K562 (cell line): ENCODE measurements at regions not wholly inside any gene's neighbourhood (a gene's known extent, or its start where the extent isn't known, plus 50 kb on each side); places are given as distances from the start of the nearest gene placed in this dataset.

Experiments
- ATF1 ChIP-seq, 2 experiments: fragments of 450-650 bp in 1 of 2; IDR thresholded peaks; 2 replicates each; pipeline ENCODE4 v1.6.1; 2016; ENCODE audit warnings: missing compliant biosample characterization in 1 of 2, missing genetic modification characterization in 1 of 2
- CTCF ChIP-seq, 3 experiments: IDR thresholded peaks in 2 of 3; conservative IDR thresholded peaks in 1 of 3; 2 replicates each; pipeline ENCODE4 v1.5.1; 2011 to 2012; ENCODE audit warnings: low read length in 3 of 3, mild to moderate bottlenecking in 3 of 3, control low read depth in 2 of 3, improper control_type of control experiment in 1 of 3, inconsistent platforms in 1 of 3, low read depth in 1 of 3, mixed read lengths in 1 of 3, moderate library complexity in 1 of 3; ENCODE audit not compliant: insufficient read depth in 2 of 3
- ELF1 ChIP-seq: fragments of 200-800 bp; sonication (Bioruptor generic); IDR thresholded peaks from 2 replicates; pipeline ENCODE4 v1.6.1; 2016; ENCODE audit warnings: missing genetic modification characterization, missing compliant biosample characterization
- ZBTB17 ChIP-seq: fragments of 450-650 bp; formaldehyde crosslinking; IDR thresholded peaks from 2 replicates; pipeline ENCODE4 v1.4.0; 2020; ENCODE audit warnings: mild to moderate bottlenecking
- ZNF134 ChIP-seq: fragments of 250-450 bp; sonication (Bioruptor Pico); conservative IDR thresholded peaks from 2 replicates; pipeline ENCODE4 v1.4.0; 2020

GRCh38 chr1:103441342-103441741, 84.2 kb upstream of the RNPC3 start:
- TF ChIP-seq CTCF (IDR thresholded peaks at IDR 0.05 in 2 of 3, conservative IDR thresholded peaks at IDR 0.05 in 1 of 3; ENCODE audit: insufficient read depth in 2 of 3, low read depth in 1 of 3, low read length in 3 of 3) = no peak
- TF ChIP-seq ELF1 (tag) = no peak
- TF ChIP-seq ZNF134 (CRISPR knock-in tag) = no peak
- TF ChIP-seq ATF1 (CRISPR knock-in tag; IDR thresholded peaks at IDR 0.05) = no peak
- TF ChIP-seq ATF1 (tag; IDR thresholded peaks at IDR 0.05) = no peak
- TF ChIP-seq ZBTB17 = no peak
